KOPT-K1 (cell line): ENCODE measurements at regions not wholly inside any gene's neighbourhood (a gene's known extent, or its start where the extent isn't known, plus 50 kb on each side); places are given as distances from the start of the nearest gene placed in this dataset.

ENCODE experiments used
- H3K27ac ChIP-seq: fragments of 200-600 bp; sonication (generic); 2 replicates; pipeline ENCODE4 v1.5.1; 2016; ENCODE audit warnings: antibody characterized with exemption, mild to moderate bottlenecking, low read depth, low read length; ENCODE audit not compliant: poor library complexity, severe bottlenecking
- H3K36me3 ChIP-seq: fragments of 200-600 bp; sonication (generic); 2 replicates; pipeline ENCODE4 v1.5.1; 2017; ENCODE audit warnings: antibody characterized with exemption, mild to moderate bottlenecking, low read length, moderate library complexity; ENCODE audit not compliant: insufficient read depth
- H3K9me3 ChIP-seq: fragments of 200-600 bp; sonication (generic); 2 replicates; pipeline ENCODE4 v1.5.1; 2017; ENCODE audit warnings: antibody characterized with exemption, low read length, mild to moderate bottlenecking; ENCODE audit not compliant: insufficient read depth, poor library complexity, severe bottlenecking

- Histone ChIP-seq H3K27ac (no peak overlapping the region), H3K9me3 (no peaks in the 10 kb centered on the region), H3K36me3 (no peaks in the 10 kb centered on the region)
Measured at GRCh38 chr13:103528437-103528836, 462.2 kb upstream of the SLC10A2 start.

GRCh38 chr13:103525530-103525929, 459.3 kb upstream of the SLC10A2 start:
- Histone ChIP-seq H3K9me3 (no peaks in the 10 kb centered on the region), H3K27ac (no peak overlapping the region), H3K36me3 (no peaks in the 10 kb centered on the region)

GRCh38 chr13:103523858-103524257, 457.6 kb upstream of the SLC10A2 start:
- H3K27ac ChIP-seq = no peak overlapping the region
- H3K36me3 ChIP-seq = no peaks in the 10 kb centered on the region
- no peaks in the 10 kb centered on the region for H3K9me3 ChIP-seq

GRCh38 chr13:103521532-103521931, 455.3 kb upstream of the SLC10A2 start:
- H3K36me3 ChIP-seq = no peaks in the 10 kb centered on the region
- no peak overlapping the region for H3K27ac ChIP-seq
- no peaks in the 10 kb centered on the region for H3K9me3 ChIP-seq

- H3K36me3 ChIP-seq = no peaks in the 10 kb centered on the region
- H3K27ac ChIP-seq = no peak overlapping the region
- H3K9me3 ChIP-seq = no peaks in the 10 kb centered on the region
Measured at GRCh38 chr13:103517768-103518102, 451.5 kb upstream of the SLC10A2 start.

GRCh38 chr13:103517066-103517767, 451.0 kb upstream of the SLC10A2 start:
- Histone ChIP-seq H3K27ac (no peak overlapping the region), H3K9me3 (no peaks in the 10 kb centered on the region), H3K36me3 (no peaks in the 10 kb centered on the region)

- H3K27ac ChIP-seq = no peak overlapping the region
- H3K36me3 ChIP-seq = no peaks in the 10 kb centered on the region
- no peaks in the 10 kb centered on the region for H3K9me3 ChIP-seq
Measured at GRCh38 chr13:103516015-103516795, 450.0 kb upstream of the SLC10A2 start.

- H3K36me3 ChIP-seq = no peaks in the 10 kb centered on the region
- H3K27ac ChIP-seq = no peak overlapping the region
- H3K9me3 ChIP-seq = no peaks in the 10 kb centered on the region
Measured at GRCh38 chr13:103515410-103515809, 449.2 kb upstream of the SLC10A2 start.

GRCh38 chr13:103514619-103515018, 448.4 kb upstream of the SLC10A2 start:
- Histone ChIP-seq H3K9me3 (no peaks in the 10 kb centered on the region), H3K36me3 (no peaks in the 10 kb centered on the region), H3K27ac (no peak overlapping the region)

- H3K9me3 ChIP-seq = no peaks in the 10 kb centered on the region
- H3K36me3 ChIP-seq = no peaks in the 10 kb centered on the region
- no peak overlapping the region for H3K27ac ChIP-seq
Measured at GRCh38 chr13:103514188-103514587, 448.0 kb upstream of the SLC10A2 start.

GRCh38 chr13:103510007-103510535, 443.9 kb upstream of the SLC10A2 start:
- Histone ChIP-seq H3K27ac (no peak overlapping the region), H3K9me3 (no peaks in the 10 kb centered on the region), H3K36me3 (no peaks in the 10 kb centered on the region)

- Histone ChIP-seq H3K27ac (no peak overlapping the region), H3K9me3 (no peaks in the 10 kb centered on the region), H3K36me3 (no peaks in the 10 kb centered on the region)
Measured at GRCh38 chr13:103497404-103497803, 431.2 kb upstream of the SLC10A2 start.

- Histone ChIP-seq H3K27ac (no peak overlapping the region), H3K9me3 (no peaks in the 10 kb centered on the region), H3K36me3 (no peaks in the 10 kb centered on the region)
Measured at GRCh38 chr13:103487841-103488240, 421.6 kb upstream of the SLC10A2 start.

GRCh38 chr13:103473081-103473480, 406.9 kb upstream of the SLC10A2 start:
- no peaks in the 10 kb centered on the region for H3K9me3 ChIP-seq
- no peak overlapping the region for H3K27ac ChIP-seq
- H3K36me3 ChIP-seq = no peaks in the 10 kb centered on the region

GRCh38 chr13:103471896-103472295, 405.7 kb upstream of the SLC10A2 start:
- Histone ChIP-seq H3K27ac (no peak overlapping the region), H3K36me3 (no peaks in the 10 kb centered on the region), H3K9me3 (no peaks in the 10 kb centered on the region)

- H3K9me3 ChIP-seq = no peaks in the 10 kb centered on the region
- no peaks in the 10 kb centered on the region for H3K36me3 ChIP-seq
- no peak overlapping the region for H3K27ac ChIP-seq
Measured at GRCh38 chr13:103469771-103470170, 403.6 kb upstream of the SLC10A2 start.
